Neural crest cell (in vitro differentiated cells): ENCODE measurements at regions not wholly inside any gene's neighbourhood (a gene's known extent, or its start where the extent isn't known, plus 50 kb on each side); places are given as distances from the start of the nearest gene placed in this dataset.

Experiments
- DNase-seq: peaks from one replicate; pipeline ENCODE4 v3.0.0; 2021; ENCODE audit warnings: low read depth, mixed read lengths, low spot score
- H3K27ac Mint-ChIP-seq: one replicate; pipeline ENCODE4 v1.8.0; 2021; ENCODE audit warnings: mild to moderate bottlenecking, mixed read lengths; ENCODE audit not compliant: unreplicated experiment
- H3K27me3 Mint-ChIP-seq: 2 replicates; pipeline ENCODE4 v1.8.0; 2021; ENCODE audit warnings: low read depth, mild to moderate bottlenecking, mixed read lengths
- H3K36me3 Mint-ChIP-seq: 2 replicates; pipeline ENCODE4 v1.8.0; 2021; ENCODE audit warnings: low read depth, mild to moderate bottlenecking, mixed read lengths
- H3K4me1 Mint-ChIP-seq: 2 replicates; pipeline ENCODE4 v1.8.0; 2021; ENCODE audit warnings: mixed read lengths
- H3K4me3 Mint-ChIP-seq: one replicate; pipeline ENCODE4 v1.8.0; 2021; ENCODE audit warnings: mild to moderate bottlenecking, mixed read lengths
- H3K9me3 Mint-ChIP-seq: 2 replicates; pipeline ENCODE4 v1.8.0; 2021; ENCODE audit warnings: mixed read lengths
- CTCF ChIP-seq: fragments of 200-600 bp; sonication (generic); conservative IDR thresholded peaks from 2 replicates; pipeline ENCODE4 v1.5.0; 2021; ENCODE audit warnings: antibody characterized with exemption, mild to moderate bottlenecking

- DNase-seq, result no peak
These were observed 232.4 kb downstream of the CBLN1 start for GRCh38 chr16:49049191-49049590.

GRCh38 chr16:49048557-49048956, 233.1 kb downstream of the CBLN1 start:
- H3K27ac Mint-ChIP-seq, result no peak overlapping the region
- no peak overlapping the region for H3K4me3 Mint-ChIP-seq
- TF ChIP-seq CTCF, result no peak
- H3K4me1 Mint-ChIP-seq, result peaks cover 16% of the 10 kb centered on the region
- no peaks in the 10 kb centered on the region for H3K9me3 Mint-ChIP-seq
- DNase-seq, result no peak
- no peaks in the 10 kb centered on the region for H3K36me3 Mint-ChIP-seq
- peaks cover 5% of the 10 kb centered on the region for H3K27me3 Mint-ChIP-seq

More at GRCh38 chr16:49049191-49049590, 232.4 kb downstream of the CBLN1 start:
- Mint-ChIP-seq H3K9me3 (no peaks in the 10 kb centered on the region), H3K27me3 (peaks cover 5% of the 10 kb centered on the region), H3K27ac (no peak overlapping the region), H3K4me1 (peaks cover 16% of the 10 kb centered on the region), H3K36me3 (no peaks in the 10 kb centered on the region), H3K4me3 (no peak overlapping the region)
- TF ChIP-seq CTCF, result no peak

- Mint-ChIP-seq H3K36me3 (no peaks in the 10 kb centered on the region), H3K27me3 (peaks cover 64% of the 10 kb centered on the region), H3K4me1 (no peaks in the 10 kb centered on the region), H3K27ac (no peak overlapping the region), H3K9me3 (no peaks in the 10 kb centered on the region), H3K4me3 (no peak overlapping the region)
- no peak for DNase-seq
- no peak for TF ChIP-seq CTCF
These were observed 245.5 kb downstream of the CBLN1 start for GRCh38 chr16:49036126-49036525.

GRCh38 chr16:49027420-49027819, 254.2 kb downstream of the CBLN1 start:
- TF ChIP-seq CTCF, result no peak
- H3K27me3 Mint-ChIP-seq, result peaks cover 46% of the 10 kb centered on the region
- H3K27ac Mint-ChIP-seq, result no peak overlapping the region
- no peak overlapping the region for H3K4me3 Mint-ChIP-seq
- no peaks in the 10 kb centered on the region for H3K9me3 Mint-ChIP-seq
- H3K4me1 Mint-ChIP-seq, result peaks cover 5% of the 10 kb centered on the region
- no peak for DNase-seq
- no peaks in the 10 kb centered on the region for H3K36me3 Mint-ChIP-seq

GRCh38 chr16:49026566-49027181, 255.0 kb downstream of the CBLN1 start:
- no peak for TF ChIP-seq CTCF
- no peak overlapping the region for H3K27ac Mint-ChIP-seq
- no peak for DNase-seq
- no peak overlapping the region for H3K4me3 Mint-ChIP-seq
- no peaks in the 10 kb centered on the region for H3K9me3 Mint-ChIP-seq
- H3K27me3 Mint-ChIP-seq, result peaks cover 47% of the 10 kb centered on the region
- H3K36me3 Mint-ChIP-seq, result no peaks in the 10 kb centered on the region
- peaks cover 10% of the 10 kb centered on the region for H3K4me1 Mint-ChIP-seq
